Heart left ventricle (tissue), 13 donors: ENCODE measurements at regions not wholly inside any gene's neighbourhood (a gene's known extent, or its start where the extent isn't known, plus 50 kb on each side); places are given as distances from the start of the nearest gene placed in this dataset.

ENCODE experiments used
- POLR2A ChIP-seq, 2 donors: fragments of 450-650 bp; IDR thresholded peaks; one replicate each; pipeline ENCODE4 v1.6.1; 2017; ENCODE audit warnings: antibody characterized with exemption in 2 of 2, mild to moderate bottlenecking in 2 of 2, moderate library complexity in 2 of 2
- TF ChIP-seq, protein P1 (sequence below), 12 donors: fragments of 200-600 bp; sonication (generic) in 4 of 12; IDR thresholded peaks; one replicate each; pipeline versions ENCODE4 v1.5.0 to v1.8.0; 2018 to 2022; ENCODE audit warnings: antibody characterized with exemption in 12 of 12, mild to moderate bottlenecking in 5 of 12
- donor health status: ischemic (EF 13 %, LVEDD 7.1; RV severe dilation, severe dysfunction).
- donor health status: DM: no; HTN: yes; CAD: no.
- donor health status: DM: no; HTN: no; CAD: no.
- donor health status: ischemic (EF 25% LVEDD 6.9; RV normal size, moderate dysfunction).
- donor health status: ischemic (EF 25% LVEDD 5.7; RV mildly dilated, moderate dysfunction).
- donor health status: ischemic (EF 35%, LVEDD 5.7; RV mildly dilated, moderate dysfunction).
- donor health status: nonischemic (EF 11% LVEDD 7.7; RV severe dilation, severe dysfunction).
- donor health status: DM: yes; HTN: yes; CAD: no.
- donor health status: PGD.
- donor health status: ischemic (EF 29% LVEDD 5.4; RV normal size, mild dysfunction).
- donor health status: nonischemic (EF 23%, LVEDD 6.1; RV moderate dilation, normal function).

DNA sequence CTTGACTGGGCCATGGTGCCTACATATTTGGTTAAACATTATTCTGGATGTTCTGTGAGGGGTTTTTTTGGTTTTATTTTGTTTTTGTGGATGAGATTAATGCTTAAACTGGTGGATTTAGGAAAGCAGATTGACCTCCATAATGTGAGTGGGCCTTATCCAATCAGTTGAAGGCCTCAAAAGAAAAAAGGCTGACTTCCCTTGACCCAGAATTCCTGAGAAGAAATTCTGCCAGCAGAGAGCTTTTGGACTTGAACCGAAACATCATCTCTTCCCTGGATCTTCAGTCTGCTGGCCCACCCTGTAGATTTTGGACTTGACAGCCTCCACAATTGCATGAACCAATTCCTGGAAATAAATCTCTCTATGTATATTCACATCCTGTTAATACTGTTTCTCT is 94.4 kb downstream of the ADRA2A start:
- TF ChIP-seq, protein P1, sequence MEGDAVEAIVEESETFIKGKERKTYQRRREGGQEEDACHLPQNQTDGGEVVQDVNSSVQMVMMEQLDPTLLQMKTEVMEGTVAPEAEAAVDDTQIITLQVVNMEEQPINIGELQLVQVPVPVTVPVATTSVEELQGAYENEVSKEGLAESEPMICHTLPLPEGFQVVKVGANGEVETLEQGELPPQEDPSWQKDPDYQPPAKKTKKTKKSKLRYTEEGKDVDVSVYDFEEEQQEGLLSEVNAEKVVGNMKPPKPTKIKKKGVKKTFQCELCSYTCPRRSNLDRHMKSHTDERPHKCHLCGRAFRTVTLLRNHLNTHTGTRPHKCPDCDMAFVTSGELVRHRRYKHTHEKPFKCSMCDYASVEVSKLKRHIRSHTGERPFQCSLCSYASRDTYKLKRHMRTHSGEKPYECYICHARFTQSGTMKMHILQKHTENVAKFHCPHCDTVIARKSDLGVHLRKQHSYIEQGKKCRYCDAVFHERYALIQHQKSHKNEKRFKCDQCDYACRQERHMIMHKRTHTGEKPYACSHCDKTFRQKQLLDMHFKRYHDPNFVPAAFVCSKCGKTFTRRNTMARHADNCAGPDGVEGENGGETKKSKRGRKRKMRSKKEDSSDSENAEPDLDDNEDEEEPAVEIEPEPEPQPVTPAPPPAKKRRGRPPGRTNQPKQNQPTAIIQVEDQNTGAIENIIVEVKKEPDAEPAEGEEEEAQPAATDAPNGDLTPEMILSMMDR (IDR thresholded peaks at IDR 0.05) = no peak
- no peak for TF ChIP-seq POLR2A (IDR thresholded peaks at IDR 0.05)
